HG03196 (cell line): ENCODE measurements at regions not wholly inside any gene's neighbourhood (a gene's known extent, or its start where the extent isn't known, plus 50 kb on each side); places are given as distances from the start of the nearest gene placed in this dataset.

Source experiments
- ATAC-seq: cut with Tn5 transposase; IDR thresholded peaks from one replicate; pipeline ENCODE4 v1.9.1; 2021; ENCODE audit not compliant: unreplicated experiment

GRCh38 chr14:101174980-101175606 is 271.6 kb upstream of the RTL1 start:
- no peak for ATAC-seq

- no peak for ATAC-seq
These were observed 272.4 kb upstream of the RTL1 start for GRCh38 chr14:101175731-101176534.

GRCh38 chr14:101176535-101177205 is 273.1 kb upstream of the RTL1 start:
- ATAC-seq, result no peak

- no peak for ATAC-seq
These were observed 273.9 kb upstream of the RTL1 start for GRCh38 chr14:101177301-101177971.

- no peak for ATAC-seq
These were observed 274.9 kb upstream of the RTL1 start for GRCh38 chr14:101178184-101179072.

- no peak for ATAC-seq
These were observed 276.2 kb upstream of the RTL1 start for GRCh38 chr14:101179691-101180211.

GRCh38 chr14:101181446-101182313 is 278.2 kb upstream of the RTL1 start:
- ATAC-seq, result no peak

GRCh38 chr14:101182476-101182875 is 279.0 kb upstream of the RTL1 start:
- no peak for ATAC-seq

GRCh38 chr14:101183376-101184103 is 280.0 kb upstream of the RTL1 start:
- no peak for ATAC-seq

- ATAC-seq, result no peak
These were observed 280.6 kb upstream of the RTL1 start for GRCh38 chr14:101184104-101184455.

- no peak for ATAC-seq
These were observed 281.1 kb upstream of the RTL1 start for GRCh38 chr14:101184572-101184971.

- ATAC-seq, result no peak
These were observed 281.7 kb upstream of the RTL1 start for GRCh38 chr14:101185073-101185835.

GRCh38 chr14:101185946-101186345 is 282.4 kb upstream of the RTL1 start:
- no peak for ATAC-seq

- ATAC-seq, result no peak
These were observed 283.0 kb upstream of the RTL1 start for GRCh38 chr14:101186544-101186943.

GRCh38 chr14:101186992-101187815 is 283.7 kb upstream of the RTL1 start:
- no peak for ATAC-seq

GRCh38 chr14:101187816-101188570 is 284.5 kb upstream of the RTL1 start:
- ATAC-seq, result no peak

GRCh38 chr14:101188571-101188915 is 285.0 kb upstream of the RTL1 start:
- ATAC-seq, result no peak
